K562 (cell line): ENCODE measurements at regions not wholly inside any gene's neighbourhood (a gene's known extent, or its start where the extent isn't known, plus 50 kb on each side); places are given as distances from the start of the nearest gene placed in this dataset.

ENCODE experiments used
- ATAC-seq: fragments of 200-7000 bp; cut with Tn5 transposase; 3 replicates; pipeline ENCODE4 v1.9.1; 2020; ENCODE audit warnings: moderate library complexity
- BruUV-seq: library from RNA; stranded (reverse); fragments of 400-500 nt; replicated peaks from 2 replicates; lab custom pipeline; 2021; lab: Mats Ljungman, UMichigan
- CTCF ChIA-PET: fragments of 300-600 bp; formaldehyde crosslinking; extraction: SDS; loops from one replicate; lab custom pipeline; 2021; ENCODE audit warnings: low intra/inter-chr PET ratio; lab: Yijun Ruan, JAX
- POLR2A ChIA-PET: fragments of 300-600, 350-650 bp; sonication (Branson Sonifier 250); formaldehyde crosslinking; extraction: SDS; loops from one replicate; lab custom pipeline; 2021; ENCODE audit warnings: antibody characterized with exemption, inconsistent platforms; lab: Yijun Ruan, JAX
- DNase-seq, 4 experiments: peaks; one replicate each; pipeline versions ENCODE4 v3.0.0 to v3.0.0-alpha.2; 2011 to 2018; ENCODE audit warnings: low spot score in 3 of 4, mixed read lengths in 3 of 4; ENCODE audit errors: extremely low read depth in 1 of 4
- FAIRE-seq: peaks from 2 replicates; lab custom pipeline; 2011; peaks lifted over from hg19 to GRCh38; lab: Jason Lieb, UNC
- H2AFZ ChIP-seq: 2 replicates; pipeline ENCODE4 v1.6.0; 2011; ENCODE audit warnings: low read depth, low read length, control low read depth, inconsistent platforms
- H3K27ac ChIP-seq: fragments of 200-600 bp; 3 replicates; pipeline ENCODE4 v1.8.0; 2011; ENCODE audit warnings: low read depth, mild to moderate bottlenecking, control low read depth, inconsistent platforms, low read length, moderate library complexity, mixed read lengths; ENCODE audit errors: extremely low read depth
- H3K27me3 ChIP-seq, 2 experiments: fragments of 300-600 bp in 1 of 2; 2 replicates in 1 of 2; 3 replicates in 1 of 2; pipeline versions ENCODE4 v1.6.0 to v1.8.0; 2011; ENCODE audit warnings: inconsistent platforms in 2 of 2, low read length in 2 of 2, mild to moderate bottlenecking in 1 of 2, mixed read lengths in 1 of 2, moderate library complexity in 1 of 2; ENCODE audit not compliant: control insufficient read depth in 2 of 2, insufficient read depth in 2 of 2
- H3K36me3 ChIP-seq: fragments of 300-600 bp; 3 replicates; pipeline ENCODE4 v1.8.0; 2011; ENCODE audit warnings: mild to moderate bottlenecking, low read length, inconsistent platforms; ENCODE audit not compliant: control insufficient read depth, insufficient read depth
- H3K4me1 ChIP-seq, 2 experiments: fragments of 200-600 bp in 1 of 2; replicated peaks in 1 of 2; 2 replicates in 1 of 2; 3 replicates in 1 of 2; pipeline versions ENCODE4 v1.5.1 to v1.8.0; 2011; ENCODE audit warnings: inconsistent platforms in 2 of 2, low read length in 2 of 2, mild to moderate bottlenecking in 1 of 2, mixed read lengths in 1 of 2, moderate library complexity in 1 of 2; ENCODE audit not compliant: control insufficient read depth in 2 of 2, insufficient read depth in 2 of 2
- H3K4me2 ChIP-seq: 2 replicates; pipeline ENCODE4 v1.6.1; 2011; ENCODE audit warnings: low read length, control low read depth, inconsistent platforms, mixed read lengths; ENCODE audit not compliant: insufficient read depth
- H3K4me3 ChIP-seq: fragments of 200-600 bp; sonication (generic), shearing (Covaris generic); 2 replicates; pipeline ENCODE4 v1.5.1; 2016; ENCODE audit warnings: control low read depth, inconsistent platforms
- H3K79me2 ChIP-seq: fragments of 200-600 bp; 3 replicates; pipeline ENCODE4 v1.8.0; 2011; ENCODE audit warnings: low read length, inconsistent platforms; ENCODE audit not compliant: control insufficient read depth, insufficient read depth
- H3K9ac ChIP-seq, 2 experiments: 2 replicates each; pipeline versions ENCODE4 v1.6.0 to v1.6.1; 2011; ENCODE audit warnings: low read depth in 2 of 2, low read length in 2 of 2, control low read depth in 1 of 2, inconsistent platforms in 1 of 2, mild to moderate bottlenecking in 1 of 2, mixed read lengths in 1 of 2; ENCODE audit not compliant: insufficient read depth in 1 of 2
- H3K9me1 ChIP-seq: one replicate; pipeline ENCODE4 v1.6.0; 2011; ENCODE audit warnings: inconsistent platforms, mild to moderate bottlenecking, low read length, moderate library complexity; ENCODE audit not compliant: control insufficient read depth, insufficient read depth
- H3K9me3 ChIP-seq: replicated peaks from 2 replicates; pipeline ENCODE4 v1.5.1; 2011; ENCODE audit warnings: low read depth, low read length, inconsistent platforms; ENCODE audit not compliant: control insufficient read depth, insufficient read depth
- H4K20me1 ChIP-seq: replicated peaks from 2 replicates; pipeline ENCODE4 v1.6.1; 2011; ENCODE audit warnings: low read length, inconsistent platforms, mixed read lengths; ENCODE audit not compliant: control insufficient read depth, insufficient read depth
- CHCHD3 ChIP-seq: fragments of 250-450 bp; sonication (Bioruptor Pico); IDR thresholded peaks from 2 replicates; pipeline ENCODE4 v2.1.2; 2022; ENCODE audit warnings: mild to moderate bottlenecking
- E2F3 ChIP-seq: fragments of 250-450 bp; sonication (Bioruptor Pico); IDR thresholded peaks from 2 replicates; pipeline ENCODE4 v1.4.0; 2020; ENCODE audit warnings: mild to moderate bottlenecking
- HDAC1 ChIP-seq, 2 experiments: fragments of 450-650 bp; IDR thresholded peaks; 2 replicates each; pipeline ENCODE4 v1.6.1; 2016 to 2017; ENCODE audit warnings: inconsistent platforms in 1 of 2, mild to moderate bottlenecking in 1 of 2, moderate library complexity in 1 of 2
- KLF10 ChIP-seq: fragments of 250-450 bp; sonication (Bioruptor Pico); IDR thresholded peaks from 2 replicates; pipeline ENCODE4 v1.6.1; 2021; ENCODE audit warnings: matching md5 sums
- NFIX ChIP-seq: fragments of 250-450 bp; sonication (Bioruptor Pico); IDR thresholded peaks from 2 replicates; pipeline ENCODE4 v1.4.0; 2020; ENCODE audit warnings: low read depth, mild to moderate bottlenecking, moderate library complexity
- NR1H2 ChIP-seq: sonication (generic); formaldehyde crosslinking; IDR thresholded peaks from 2 replicates; pipeline ENCODE4 v1.4.0; 2020; ENCODE audit warnings: mild to moderate bottlenecking, missing genetic modification reagents
- PREB ChIP-seq: sonication (generic); formaldehyde crosslinking; IDR thresholded peaks from 2 replicates; pipeline ENCODE4 v1.8.1; 2023; ENCODE audit warnings: mild to moderate bottlenecking, missing genetic modification reagents
- SNIP1 ChIP-seq: fragments of 450-650 bp; IDR thresholded peaks from 2 replicates; pipeline ENCODE4 v1.7.1; 2017; ENCODE audit warnings: low read depth, mild to moderate bottlenecking
- STAT5A ChIP-seq: IDR thresholded peaks from 2 replicates; pipeline ENCODE4 v1.6.1; 2012; ENCODE audit warnings: low read length, inconsistent platforms, borderline replicate concordance
- STAT5B ChIP-seq: fragments of 250-450 bp; sonication (Bioruptor Pico); IDR thresholded peaks from 2 replicates; pipeline ENCODE4 v1.8.0; 2021; ENCODE audit warnings: mild to moderate bottlenecking, inconsistent platforms
- TBL1XR1 ChIP-seq, 2 experiments: IDR thresholded peaks; 2 replicates each; pipeline ENCODE4 v1.6.1; 2012; ENCODE audit warnings: improper control_type of control experiment in 2 of 2, low read length in 2 of 2, mild to moderate bottlenecking in 1 of 2
- TCF7L2 ChIP-seq: fragments of 150-350 bp; IDR thresholded peaks from 2 replicates; pipeline ENCODE4 v1.6.1; 2016; ENCODE audit warnings: low read depth, mild to moderate bottlenecking, low read length, moderate library complexity
- TEAD2 ChIP-seq: fragments of 450-650 bp; IDR thresholded peaks from 2 replicates; pipeline ENCODE4 v1.6.1; 2016; ENCODE audit warnings: missing genetic modification characterization, control low read depth, missing compliant biosample characterization
- TFAP4 ChIP-seq: sonication (generic); formaldehyde crosslinking; IDR thresholded peaks from 2 replicates; pipeline ENCODE4 v1.8.0; 2022; ENCODE audit warnings: missing genetic modification reagents, mild to moderate bottlenecking, moderate library complexity, borderline replicate concordance
- WGBS: fragments of 100-300 bp; shearing (Covaris generic); methylation state at CpG from one replicate; pipeline ENCODE4 v1.1.6; 2016; ENCODE audit warnings: low coverage, mixed read lengths; ENCODE audit not compliant: insufficient coverage; ENCODE audit errors: missing lambda C conversion rate; 5-methylcytosine and 5-hydroxymethylcytosine counted together
- in situ Hi-C: fragments of 300-500 bp; cut with MboI; formaldehyde crosslinking; loops from 4 replicates; pipeline ENCODE4 v1.15.0; 2018; ENCODE audit warnings: inconsistent platforms, mixed read lengths
- intact Hi-C: fragments of 100-400 bp; cut with micrococcal nuclease; formaldehyde crosslinking; loops from 2 replicates; pipeline ENCODE4 v1.14.2; 2022

GRCh38 chr13:79108914-79109643, 297.0 kb downstream of the RBM26 start:
- POLR2A ChIA-PET, result no interaction called here

GRCh38 chr13:79098596-79098995, 307.5 kb downstream of the RBM26 start:
- no TSS peak for BruUV-seq
- DNase-seq, result no peak
- no peaks in the 10 kb centered on the region for H3K36me3 ChIP-seq
- intact Hi-C loops (no loop called here), in situ Hi-C loops (no loop called here)
- no peak overlapping the region for H3K27ac ChIP-seq
- H3K9ac ChIP-seq, result no peak overlapping the region
- no peaks in the 10 kb centered on the region for H3K9me1 ChIP-seq
- no peak for ATAC-seq
- ChIA-PET CTCF (no interaction called here), POLR2A (interaction anchor here (0.7 kb wide), 1 partner anchor 673 kb away, joined by 3 read pairs; no protein-coding TSS in a partner anchor)
- no peak overlapping the region for H3K4me2 ChIP-seq
- H3K27me3 ChIP-seq, result no peaks in the 10 kb centered on the region
- no peak overlapping the region for H3K4me3 ChIP-seq
- no peaks in the 10 kb centered on the region for H3K4me1 ChIP-seq
- WGBS, result 0% methylated on average over 4 of the region's 4 CpGs
- no peaks in the 10 kb centered on the region for H3K9me3 ChIP-seq
- FAIRE-seq, result no peak
- H4K20me1 ChIP-seq, result no peaks in the 10 kb centered on the region
- H2AFZ ChIP-seq, result no peak overlapping the region
- no peaks in the 10 kb centered on the region for H3K79me2 ChIP-seq
- no peak for TF ChIP-seq STAT5A
- no peak for TF ChIP-seq HDAC1 (IDR thresholded peaks at IDR 0.05)
- no peak for TF ChIP-seq PREB (CRISPR knock-in tag)
- no peak for TF ChIP-seq TFAP4 (CRISPR knock-in tag)
- no peak for TF ChIP-seq TCF7L2
- TF ChIP-seq TBL1XR1 (IDR thresholded peaks at IDR 0.05; ENCODE audit: low read length in 2 of 2), result no peak
- no peak for TF ChIP-seq NR1H2

More at GRCh38 chr13:79108914-79109643, 297.0 kb downstream of the RBM26 start:
- H2AFZ ChIP-seq, result no peak overlapping the region
- H3K4me2 ChIP-seq, result no peak overlapping the region
- no peak overlapping the region for H3K27ac ChIP-seq
- 0% methylated on average over 1 of the region's 1 CpG for WGBS
- CTCF ChIA-PET, result no interaction called here
- no peak overlapping the region for H3K4me3 ChIP-seq
- intact Hi-C loops, result no loop called here
- no peaks in the 10 kb centered on the region for H4K20me1 ChIP-seq
- H3K4me1 ChIP-seq, result no peaks in the 10 kb centered on the region
- BruUV-seq, result no TSS peak
- ATAC-seq, result no peak
- no peak for DNase-seq
- no peak for FAIRE-seq
- H3K9ac ChIP-seq, result no peak overlapping the region
- H3K79me2 ChIP-seq, result no peaks in the 10 kb centered on the region
- H3K9me1 ChIP-seq, result no peaks in the 10 kb centered on the region
- TF ChIP-seq KLF10 (no peak), TEAD2 (tag) (no peak), NFIX (CRISPR knock-in tag) (no peak), SNIP1 (no peak), E2F3 (no peak), CHCHD3 (no peak), STAT5B (CRISPR knock-in tag) (no peak)
- TF ChIP-seq, all 486 proteins: peak for 0
- in situ Hi-C loops, result no loop called here
- Histone ChIP-seq H3K36me3 (no peaks in the 10 kb centered on the region), H3K9me3 (no peaks in the 10 kb centered on the region), H3K27me3 (no peaks in the 10 kb centered on the region)
